Endothelial cell of umbilical vein (primary cell): ENCODE measurements at regions not wholly inside any gene's neighbourhood (a gene's known extent, or its start where the extent isn't known, plus 50 kb on each side); places are given as distances from the start of the nearest gene placed in this dataset.

ENCODE experiments used
- EZH2 ChIP-seq: IDR thresholded peaks from 2 replicates; pipeline ENCODE4 v1.6.1; 2012; ENCODE audit warnings: borderline replicate concordance, low read depth, mild to moderate bottlenecking, moderate library complexity, low read length, inconsistent platforms; ENCODE audit not compliant: severe bottlenecking
- TF ChIP-seq, protein P1 (sequence below), 2 donors: IDR thresholded peaks; 1 replicate in 1 of 2; 2 replicates in 1 of 2; pipeline ENCODE4 v1.5.1; 2011; ENCODE audit warnings: low read length in 2 of 2, mild to moderate bottlenecking in 2 of 2, moderate library complexity in 2 of 2, control low read depth in 1 of 2, inconsistent platforms in 1 of 2, low read depth in 1 of 2; ENCODE audit not compliant: insufficient read depth in 1 of 2; ENCODE audit errors: extremely low read depth in 1 of 2

DNA sequence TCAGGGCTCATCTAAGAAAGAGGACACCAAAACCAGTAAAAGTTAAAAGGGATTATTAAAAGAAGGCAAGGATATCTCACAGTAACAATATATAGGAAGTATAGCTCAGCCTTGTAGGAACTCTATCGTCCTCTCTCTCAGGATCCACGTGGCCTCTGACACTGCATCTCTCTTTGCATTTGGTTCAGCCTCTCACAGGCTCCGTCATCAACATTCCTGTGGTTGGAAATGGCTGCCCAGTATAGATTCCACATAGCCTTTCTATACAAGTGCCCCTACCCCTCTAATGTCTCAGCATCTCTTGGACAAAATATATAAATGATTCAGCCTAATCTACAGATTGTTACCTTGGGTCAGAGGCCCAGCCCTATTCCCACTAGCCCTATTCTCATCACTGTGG lies 101.3 kb upstream of the DBX1 start:
- TF ChIP-seq, protein P1, sequence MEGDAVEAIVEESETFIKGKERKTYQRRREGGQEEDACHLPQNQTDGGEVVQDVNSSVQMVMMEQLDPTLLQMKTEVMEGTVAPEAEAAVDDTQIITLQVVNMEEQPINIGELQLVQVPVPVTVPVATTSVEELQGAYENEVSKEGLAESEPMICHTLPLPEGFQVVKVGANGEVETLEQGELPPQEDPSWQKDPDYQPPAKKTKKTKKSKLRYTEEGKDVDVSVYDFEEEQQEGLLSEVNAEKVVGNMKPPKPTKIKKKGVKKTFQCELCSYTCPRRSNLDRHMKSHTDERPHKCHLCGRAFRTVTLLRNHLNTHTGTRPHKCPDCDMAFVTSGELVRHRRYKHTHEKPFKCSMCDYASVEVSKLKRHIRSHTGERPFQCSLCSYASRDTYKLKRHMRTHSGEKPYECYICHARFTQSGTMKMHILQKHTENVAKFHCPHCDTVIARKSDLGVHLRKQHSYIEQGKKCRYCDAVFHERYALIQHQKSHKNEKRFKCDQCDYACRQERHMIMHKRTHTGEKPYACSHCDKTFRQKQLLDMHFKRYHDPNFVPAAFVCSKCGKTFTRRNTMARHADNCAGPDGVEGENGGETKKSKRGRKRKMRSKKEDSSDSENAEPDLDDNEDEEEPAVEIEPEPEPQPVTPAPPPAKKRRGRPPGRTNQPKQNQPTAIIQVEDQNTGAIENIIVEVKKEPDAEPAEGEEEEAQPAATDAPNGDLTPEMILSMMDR (IDR thresholded peaks at IDR 0.05; ENCODE audit: extremely low read depth in 1 of 2, insufficient read depth in 1 of 2, low read depth in 1 of 2, low read length in 2 of 2) = no peak
- TF ChIP-seq EZH2 = no peak
